ENCODE measurements at regions not wholly inside any gene's neighbourhood (a gene's known extent, or its start where the extent isn't known, plus 50 kb on each side); places are given as distances from the start of the nearest gene placed in this dataset.

DNA sequence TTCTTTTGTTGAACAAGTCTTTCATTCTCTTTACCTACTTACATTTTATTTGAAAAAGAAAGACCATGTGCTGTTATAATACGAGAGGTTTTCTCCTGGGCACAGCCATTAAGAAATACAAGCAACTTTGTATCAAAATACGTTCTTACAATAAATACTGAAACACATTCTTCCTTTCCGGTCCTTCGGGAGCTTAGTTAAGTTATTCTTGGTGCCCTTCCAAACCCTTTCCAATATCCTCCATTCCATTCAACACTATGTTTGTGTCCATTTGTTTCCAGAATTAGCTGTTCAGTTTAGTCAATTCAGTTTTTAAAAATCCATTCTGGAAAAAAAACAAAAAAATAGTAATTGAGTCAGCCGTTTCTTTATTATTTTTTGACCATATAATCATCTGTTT, 746.8 kb upstream of the SLC10A2 start:
- DNase-seq (ENCODE audit: low read depth in 3 of 3): no peak

DNA sequence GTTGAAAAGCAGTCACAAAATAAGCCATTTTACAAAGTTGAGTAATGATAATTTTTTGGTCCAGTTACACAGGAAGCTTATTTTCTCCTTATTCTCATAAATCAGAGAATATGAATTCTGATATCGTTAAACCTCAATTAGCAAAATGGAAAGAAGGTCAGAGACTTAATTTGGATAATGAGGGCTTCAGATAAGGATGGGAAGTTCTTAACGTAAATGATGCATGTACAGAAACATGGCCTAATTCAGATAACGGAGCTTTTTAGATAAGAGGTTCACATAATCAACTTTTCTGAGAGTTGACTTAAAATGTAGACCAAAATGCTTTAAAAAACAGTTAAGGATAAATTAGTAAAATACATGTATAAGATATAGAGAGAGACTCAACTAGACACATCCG, 746.3 kb upstream of the SLC10A2 start:
- no peak for DNase-seq (ENCODE audit: low read depth in 3 of 3)

DNA sequence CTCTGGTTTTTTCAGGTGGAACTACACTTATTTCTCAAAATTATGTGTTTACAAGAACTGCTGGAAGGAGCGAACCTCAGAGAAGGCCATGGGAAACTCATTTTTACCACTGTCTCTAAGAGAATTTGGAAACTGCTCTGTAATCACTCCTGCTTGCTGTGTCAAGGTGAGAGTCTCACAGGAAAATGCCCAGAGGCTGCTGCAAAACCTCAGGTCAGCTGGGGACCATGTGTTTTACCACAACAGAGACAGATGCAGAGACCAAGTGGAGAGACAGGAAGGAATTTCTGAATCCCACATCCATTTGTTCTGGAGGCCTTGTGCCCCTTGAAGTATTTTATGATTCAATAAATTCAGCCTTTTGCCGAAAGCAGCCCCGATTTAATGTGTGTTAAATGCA, 743.8 kb upstream of the SLC10A2 start:
- DNase-seq (ENCODE audit: low read depth in 3 of 3): no peak

DNA sequence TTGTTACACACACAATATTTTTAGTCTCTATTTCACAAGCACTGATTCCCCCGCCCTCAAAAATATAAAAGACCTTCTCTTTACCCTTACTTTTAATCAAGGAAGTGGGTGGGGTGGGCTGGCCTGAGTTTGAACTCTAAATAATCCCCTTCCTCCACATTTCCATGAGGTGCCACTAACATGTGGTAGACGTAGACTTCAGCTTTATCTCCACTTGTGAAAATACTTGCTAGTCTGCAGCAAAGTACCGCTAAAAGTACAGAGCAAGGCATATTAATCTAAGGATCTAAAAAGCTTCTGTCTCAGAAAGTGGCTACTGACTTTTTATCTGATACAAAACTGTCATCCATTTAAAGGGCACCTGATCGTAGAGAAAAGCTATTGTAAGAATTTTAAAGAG, 739.6 kb upstream of the SLC10A2 start:
- DNase-seq (ENCODE audit: low read depth in 3 of 3): no peak

DNA sequence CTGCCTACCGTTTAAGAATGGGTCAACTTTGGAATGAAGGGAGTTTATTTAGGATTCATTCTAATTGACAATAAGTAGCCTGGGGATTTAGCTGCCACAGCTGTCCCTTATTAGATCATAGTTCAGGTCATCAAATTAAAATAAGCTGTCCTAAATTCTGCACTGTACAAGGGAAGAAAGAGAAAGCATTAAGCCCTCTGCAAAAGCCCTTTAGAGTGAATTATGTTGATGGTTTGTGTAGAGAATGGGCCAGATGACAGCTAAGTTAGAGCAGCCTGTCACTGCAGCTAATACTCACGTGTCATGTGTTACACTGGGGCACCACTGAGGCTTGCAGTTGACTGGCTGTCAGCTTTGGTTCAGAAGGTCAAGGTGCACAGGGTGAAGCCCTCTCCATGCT, 737.1 kb upstream of the SLC10A2 start:
- DNase-seq (ENCODE audit: low read depth in 3 of 3): no peak

DNA sequence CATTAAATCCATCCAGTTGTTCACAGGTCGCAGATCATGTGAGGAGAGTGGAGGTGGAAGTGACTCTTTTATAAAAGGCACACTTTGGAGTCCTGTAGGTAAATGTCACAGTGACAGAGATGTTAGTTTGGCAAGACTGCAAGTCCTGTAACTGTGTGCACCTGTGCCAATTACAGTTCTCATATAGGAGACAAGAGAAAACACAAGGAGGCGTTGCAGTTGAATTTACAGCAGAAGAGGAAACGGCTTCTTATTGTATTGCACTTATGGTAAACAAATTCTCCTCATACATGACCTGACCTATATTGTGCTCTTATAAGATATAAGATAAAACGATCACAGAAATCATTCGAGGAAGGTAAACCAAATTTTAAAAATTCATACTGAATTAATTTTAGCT, 732.8 kb upstream of the SLC10A2 start:
- no peak for DNase-seq (ENCODE audit: low read depth in 3 of 3)

DNA sequence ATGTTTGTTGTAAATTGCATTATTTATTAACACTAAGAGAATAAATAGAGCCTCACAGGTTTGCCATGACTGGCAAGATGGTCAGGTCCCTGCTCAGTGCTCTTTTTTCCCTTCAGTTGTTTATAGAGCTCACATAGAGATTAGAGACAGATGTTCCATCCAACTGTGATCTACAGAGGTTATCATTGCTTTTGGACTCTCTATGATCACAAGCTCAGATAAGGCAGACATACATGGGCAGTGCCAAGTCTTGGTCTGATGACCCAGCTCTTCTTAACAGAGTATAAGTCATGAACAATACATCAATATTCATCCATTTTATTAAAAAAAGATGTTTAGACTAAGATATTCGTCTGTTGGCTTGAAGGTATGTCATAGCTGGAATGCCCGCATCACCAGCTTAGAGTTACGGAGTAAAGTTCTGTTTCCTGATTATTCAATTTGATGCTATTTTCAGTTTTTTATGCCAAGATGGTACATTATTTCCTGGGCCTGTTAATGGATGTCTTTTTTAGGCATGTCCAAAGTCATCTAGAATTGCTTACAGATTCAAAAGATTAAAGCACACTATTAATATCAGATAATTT, 729.8 kb upstream of the SLC10A2 start:
- no peak for DNase-seq (ENCODE audit: low read depth in 3 of 3)

DNA sequence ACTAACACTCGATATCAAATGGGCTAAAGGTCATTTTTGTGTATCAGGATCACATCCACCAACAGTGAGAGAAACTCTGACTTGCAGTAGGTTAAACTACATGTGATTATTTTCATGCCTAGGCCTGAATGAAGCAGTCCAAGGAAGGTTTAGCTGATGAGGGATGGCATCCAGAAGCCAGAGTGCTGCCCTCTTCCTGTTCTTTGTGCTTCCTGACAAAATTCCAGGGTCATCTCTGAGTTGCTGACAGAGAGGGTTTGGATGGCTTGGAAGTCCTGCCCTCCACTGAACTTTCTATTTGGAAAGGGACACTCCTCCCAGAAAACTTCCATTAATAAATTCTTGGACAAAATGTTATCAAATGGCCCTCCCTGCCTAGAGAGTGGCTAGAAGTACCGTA, 728.3 kb upstream of the SLC10A2 start:
- DNase-seq (ENCODE audit: low read depth in 3 of 3): no peak

DNA sequence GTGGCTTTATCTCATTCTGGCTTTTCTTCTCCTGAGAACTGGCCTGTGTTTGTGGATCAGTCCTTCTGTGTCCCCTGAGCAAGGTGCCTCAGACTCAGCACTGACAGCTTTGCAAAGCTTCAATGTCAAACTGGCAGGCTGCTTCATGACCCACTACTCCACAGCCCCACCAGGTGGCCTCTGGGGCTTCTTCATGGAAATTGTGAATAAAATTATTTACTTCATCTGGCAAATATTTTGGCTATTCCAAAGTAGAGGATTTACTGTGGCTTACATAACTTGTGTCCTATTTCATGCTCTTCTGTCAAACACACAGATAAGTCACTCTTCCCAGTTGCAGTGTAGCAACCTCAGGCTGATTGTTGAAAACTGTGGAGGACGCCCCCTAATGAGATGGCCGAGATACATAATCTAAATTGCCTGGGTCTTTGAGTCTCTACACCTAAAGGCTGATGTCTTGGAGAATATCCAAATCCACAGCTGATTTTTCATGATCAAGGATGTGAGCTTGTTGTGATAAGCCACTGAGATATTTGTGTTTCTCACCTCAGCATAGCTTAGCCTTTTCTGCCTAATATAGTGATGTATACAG, 721.9 kb upstream of the SLC10A2 start:
- DNase-seq (ENCODE audit: low read depth in 3 of 3): no peak

DNA sequence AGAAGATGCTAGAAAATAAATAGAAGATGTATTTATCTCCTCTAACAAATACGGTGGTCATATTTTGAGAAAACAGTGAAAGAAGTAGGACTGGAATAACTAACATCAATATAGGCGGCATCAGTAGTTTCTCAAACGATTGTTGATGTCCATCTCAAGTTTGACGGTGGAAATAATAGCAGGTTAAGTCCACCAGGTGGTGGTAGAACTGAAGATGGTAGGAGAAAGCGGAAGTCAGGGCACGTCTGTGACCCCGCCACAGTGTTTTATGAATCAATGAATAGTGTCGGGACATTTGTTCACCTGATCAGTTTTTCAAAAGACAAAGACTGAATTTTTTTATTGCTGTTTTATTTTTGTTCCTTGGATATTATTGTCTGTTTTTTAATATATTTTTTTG, 706.4 kb upstream of the SLC10A2 start:
- DNase-seq (ENCODE audit: low read depth in 3 of 3): no peak

DNA sequence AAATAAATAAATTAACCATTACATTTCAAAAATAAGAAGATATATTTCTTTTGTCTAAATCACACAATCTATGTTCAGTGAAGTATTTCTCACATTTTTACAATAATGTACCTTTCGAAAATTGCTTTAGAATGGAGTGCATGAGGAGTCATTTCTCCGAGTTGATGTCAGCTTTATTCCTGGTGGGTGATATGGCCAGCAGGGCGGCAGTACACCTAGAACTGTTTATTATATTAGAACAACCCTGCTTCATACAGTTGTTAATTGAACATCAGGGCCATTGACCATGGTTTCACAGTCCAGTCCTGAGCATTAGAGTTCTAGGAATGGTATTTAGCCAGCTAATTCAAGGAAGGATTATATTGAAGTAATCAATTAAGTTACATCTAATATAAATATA, 696.3 kb upstream of the SLC10A2 start:
- no peak for DNase-seq (ENCODE audit: low read depth in 3 of 3)

DNA sequence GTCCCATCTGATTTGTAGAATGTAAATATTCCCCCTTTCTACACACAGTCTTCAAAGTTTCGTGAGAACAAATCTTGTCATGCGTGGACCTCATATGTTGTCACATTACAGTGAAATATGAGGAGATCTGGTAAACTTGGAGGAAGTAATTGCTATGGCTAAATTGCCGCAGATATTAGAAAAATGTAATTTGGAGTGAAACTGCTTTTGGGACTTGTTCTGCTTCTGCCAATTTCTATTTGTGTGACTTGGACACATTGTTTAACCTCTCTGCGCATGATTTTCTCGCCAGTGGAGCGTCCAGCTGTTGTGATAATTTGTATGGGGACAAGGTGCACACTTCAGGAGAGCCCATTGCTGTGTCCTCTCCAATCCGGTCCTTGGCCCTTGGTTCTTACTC, 693.1 kb upstream of the SLC10A2 start:
- DNase-seq (ENCODE audit: low read depth in 3 of 3): no peak

DNA sequence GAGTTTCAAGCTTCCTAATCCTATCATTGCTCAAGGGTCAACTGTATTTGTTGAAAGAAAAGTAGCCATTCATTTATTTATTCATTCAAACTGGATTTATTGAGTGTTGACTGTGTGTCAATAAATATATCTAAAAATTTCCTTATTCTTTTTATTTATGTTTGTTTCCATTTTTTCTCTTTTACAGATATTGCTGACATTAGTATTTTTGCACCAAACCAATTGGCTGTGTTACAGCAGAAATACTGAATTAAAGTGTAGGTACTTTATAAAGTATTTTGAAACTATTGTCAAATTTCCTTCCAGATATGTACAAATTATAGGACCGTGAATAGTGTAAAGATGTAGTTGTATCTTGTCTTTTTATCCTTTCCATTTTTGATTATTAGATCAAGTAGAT, 692.0 kb upstream of the SLC10A2 start:
- no peak for DNase-seq (ENCODE audit: low read depth in 3 of 3)

DNA sequence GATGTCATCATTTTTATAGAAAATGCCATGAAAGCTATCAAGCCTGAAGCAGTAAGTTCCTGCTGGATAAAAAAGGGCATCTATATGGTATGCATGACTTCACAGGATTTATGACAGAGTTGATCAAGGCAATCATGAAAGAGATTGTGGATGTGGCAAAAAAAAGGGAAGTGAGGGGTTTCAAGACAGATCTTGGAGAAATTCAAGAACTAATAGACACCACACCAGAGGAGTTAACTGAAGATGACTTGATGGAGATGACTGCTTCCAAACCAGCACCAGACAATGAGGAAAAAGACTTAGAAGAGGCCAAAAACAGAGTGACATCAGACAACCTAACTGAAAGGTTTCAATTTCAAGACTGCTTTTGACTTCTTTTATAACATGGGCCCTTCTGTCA, 691.1 kb upstream of the SLC10A2 start:
- DNase-seq (ENCODE audit: low read depth in 3 of 3): no peak

DNA sequence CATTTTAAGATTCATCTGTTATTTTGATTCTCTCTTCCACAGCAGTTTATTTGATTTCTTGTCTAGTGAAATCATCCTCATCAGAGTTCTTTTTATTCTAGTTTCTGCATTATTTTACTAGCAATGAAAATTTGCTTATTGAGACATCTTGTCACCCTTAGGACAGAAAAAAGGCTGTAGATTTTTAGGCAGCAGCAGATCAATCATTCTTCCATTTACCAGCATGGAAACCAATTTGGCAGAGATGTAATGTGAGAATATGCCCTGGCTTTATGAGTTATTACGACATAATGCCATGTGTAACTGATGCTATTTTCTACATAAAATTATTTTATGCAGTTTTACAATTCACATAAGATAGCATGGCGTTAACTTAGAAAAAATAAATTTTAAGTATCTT, 688.6 kb upstream of the SLC10A2 start:
- no peak for DNase-seq (ENCODE audit: low read depth in 3 of 3)

DNA sequence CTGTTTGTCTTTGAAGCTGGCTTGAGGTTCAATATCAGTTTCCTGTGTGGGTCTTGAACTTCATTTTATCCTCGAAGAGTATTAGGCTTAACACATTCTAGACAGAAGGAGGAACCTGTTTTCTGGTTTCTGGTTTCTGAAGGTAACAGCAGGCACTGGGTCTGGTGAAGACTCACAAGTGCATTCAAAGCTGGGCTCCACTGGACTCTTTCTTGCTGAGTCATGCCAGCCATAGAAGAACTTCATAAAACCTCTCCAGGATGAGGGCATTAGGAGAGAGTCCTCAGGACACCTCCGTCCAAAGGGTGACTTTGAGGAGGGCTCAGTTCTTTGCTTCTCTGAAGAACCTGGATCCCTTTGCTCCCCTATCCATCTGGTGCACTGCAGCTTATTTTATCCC, 668.6 kb upstream of the SLC10A2 start:
- DNase-seq (ENCODE audit: low read depth in 3 of 3): no peak

DNA sequence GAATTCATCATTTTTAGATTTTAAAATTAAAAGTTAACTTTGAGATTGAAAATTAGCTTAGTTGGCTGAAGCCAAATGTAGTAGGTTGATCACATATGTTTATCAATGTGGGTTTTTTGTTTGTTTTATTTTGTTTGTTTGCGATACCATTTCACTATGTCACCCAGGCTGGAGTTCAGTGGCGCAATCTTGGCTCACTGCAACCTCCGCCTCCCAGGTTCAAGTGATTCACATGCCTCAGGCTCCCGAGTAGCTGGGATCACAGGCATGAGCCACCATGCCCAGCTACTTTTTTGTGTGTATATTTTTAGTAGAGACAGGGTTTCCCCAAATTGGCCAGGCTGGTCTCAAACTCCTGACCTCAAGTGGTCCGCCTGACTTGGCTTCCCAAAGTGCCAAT, 665.7 kb upstream of the SLC10A2 start:
- DNase-seq (ENCODE audit: low read depth in 3 of 3): no peak

DNA sequence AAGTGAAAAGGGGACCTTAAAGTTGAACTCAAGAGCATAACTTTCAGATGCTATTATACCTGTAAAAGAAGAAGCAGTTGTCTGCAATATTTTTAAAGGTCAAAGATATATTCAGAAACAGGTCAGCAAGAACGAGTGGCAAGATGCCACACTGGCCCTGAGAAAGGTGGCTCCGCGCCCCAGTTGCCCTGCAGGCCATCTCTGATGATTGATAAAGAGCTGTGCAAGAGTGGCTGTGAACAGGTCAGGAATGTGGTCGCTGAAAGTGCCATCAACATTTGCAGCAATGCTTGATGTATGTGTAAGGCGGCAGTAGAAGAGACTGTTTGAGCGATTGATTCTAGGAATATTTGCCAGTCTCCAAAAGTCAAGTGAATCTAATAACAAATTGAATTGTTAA, 664.2 kb upstream of the SLC10A2 start:
- no peak for DNase-seq (ENCODE audit: low read depth in 3 of 3)

DNA sequence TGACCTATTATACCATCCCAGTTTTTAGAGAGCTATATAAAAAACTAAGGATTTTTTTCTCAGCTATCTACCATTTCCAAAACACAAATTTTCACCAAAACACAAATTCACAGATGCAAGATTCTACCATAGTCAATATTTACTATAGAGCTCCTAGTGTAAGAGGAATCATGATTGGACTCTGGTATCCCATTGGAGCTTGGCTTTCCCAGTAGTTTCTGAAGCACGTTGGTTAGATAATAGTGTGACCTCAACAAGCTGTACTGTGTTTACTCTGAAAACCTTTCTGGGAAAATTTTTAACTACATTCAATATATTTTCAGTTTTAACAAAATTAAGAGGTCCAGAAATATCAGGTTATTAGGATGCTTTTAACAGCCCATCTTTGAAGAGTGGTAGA, 660.6 kb upstream of the SLC10A2 start:
- DNase-seq (ENCODE audit: low read depth in 3 of 3): no peak

DNA sequence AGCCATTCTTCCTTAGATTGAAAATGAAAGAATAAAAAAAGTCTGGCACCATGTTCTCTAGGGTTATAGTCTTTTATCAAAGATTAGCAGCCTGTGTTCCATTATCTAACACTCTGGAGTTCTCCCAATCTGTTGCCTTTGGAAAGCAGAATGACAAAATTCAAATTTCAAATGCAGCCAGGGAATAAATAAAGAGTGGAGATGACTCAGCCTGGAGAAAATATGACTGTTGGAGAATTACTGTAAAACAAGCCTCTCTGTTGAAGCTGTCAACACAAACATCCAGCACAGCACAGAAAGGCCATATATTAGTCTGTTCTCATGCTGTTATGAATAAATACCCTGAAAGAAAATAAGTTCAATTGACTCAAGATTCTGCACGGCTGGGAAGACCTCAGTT, 650.5 kb upstream of the SLC10A2 start:
- DNase-seq (ENCODE audit: low read depth in 3 of 3): no peak

DNA sequence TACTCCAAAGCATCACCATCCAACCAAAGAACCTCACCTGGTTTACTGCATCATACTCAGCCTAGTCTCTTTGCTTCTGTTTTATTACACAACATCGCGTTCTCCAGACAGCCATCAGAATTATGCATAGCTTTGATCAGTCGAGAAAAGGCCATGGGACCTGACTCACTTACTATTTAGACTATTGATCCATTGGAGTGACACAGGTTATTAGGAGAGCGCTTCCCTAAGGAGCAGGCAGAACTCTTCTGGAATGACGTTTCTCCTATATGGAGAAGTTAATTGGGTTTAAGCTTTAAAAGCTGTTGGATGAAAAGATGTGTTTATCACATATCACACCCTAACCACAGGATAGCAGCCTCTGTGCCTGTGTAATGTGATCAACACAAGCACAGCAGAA, 649.1 kb upstream of the SLC10A2 start:
- no peak for DNase-seq (ENCODE audit: low read depth in 3 of 3)

DNA sequence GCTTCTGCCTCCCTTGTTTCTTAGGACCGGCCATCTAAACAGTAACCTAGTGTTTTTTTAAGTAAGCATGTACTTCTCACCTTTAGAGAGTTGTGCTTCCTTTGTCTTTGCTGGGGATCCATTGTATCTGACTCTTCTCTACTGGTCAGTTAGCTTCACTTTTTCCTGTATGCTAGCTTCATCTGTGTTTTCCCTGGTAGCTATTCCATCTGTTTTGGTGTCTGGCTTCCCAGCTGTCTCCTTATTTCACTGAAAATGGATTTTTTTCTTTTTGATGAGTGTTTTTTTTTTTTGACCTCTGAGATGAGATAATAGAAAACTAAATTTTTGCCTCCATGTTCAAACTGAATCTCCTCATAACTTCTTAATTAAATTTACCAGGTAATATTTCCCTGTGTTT, 637.0 kb upstream of the SLC10A2 start:
- no peak for DNase-seq (ENCODE audit: low read depth in 3 of 3)

DNA sequence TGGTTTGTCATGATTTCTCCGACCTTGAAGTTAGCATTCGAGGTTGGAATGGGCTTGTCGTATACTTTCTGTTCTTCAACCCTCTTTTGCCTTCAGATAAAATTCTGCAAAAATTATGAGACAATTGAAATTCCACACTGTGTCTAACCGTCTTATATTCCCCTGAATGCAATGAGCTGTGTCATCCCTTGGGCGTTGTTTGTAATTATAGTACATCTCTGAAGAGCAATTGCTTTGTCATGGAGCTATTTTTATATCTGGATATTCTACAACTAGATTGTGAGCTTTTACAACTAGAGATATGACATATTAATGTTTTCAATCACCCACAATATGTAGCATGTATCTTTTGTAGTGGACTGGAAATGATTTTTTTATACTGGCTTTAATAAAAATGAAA, 631.8 kb upstream of the SLC10A2 start:
- no peak for DNase-seq (ENCODE audit: low read depth in 3 of 3)

DNA sequence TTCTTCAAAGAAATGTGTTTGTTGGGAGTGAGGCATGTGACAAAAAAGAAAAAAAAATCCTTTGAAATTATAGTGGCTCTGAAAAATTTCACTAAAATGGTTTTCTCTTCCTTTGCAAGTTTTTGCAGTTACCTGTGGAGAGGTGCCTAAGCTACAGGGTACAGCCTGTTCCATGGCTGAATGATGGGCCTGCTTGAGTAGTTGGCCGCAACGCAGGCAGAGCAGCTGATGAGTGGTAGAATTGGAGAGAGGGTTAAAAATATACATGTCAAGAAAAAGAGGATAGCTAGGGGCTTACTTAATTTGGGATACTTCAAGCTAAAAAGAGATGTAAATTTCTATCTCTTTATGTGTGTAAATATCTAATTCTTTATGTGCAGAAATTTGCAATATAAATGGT, 629.1 kb upstream of the SLC10A2 start:
- DNase-seq (ENCODE audit: low read depth in 3 of 3): no peak
